Cerebellar nuclear complex (tissue), 1 donor: ENCODE measurements at regions not wholly inside any gene's neighbourhood (a gene's known extent, or its start where the extent isn't known, plus 50 kb on each side); places are given as distances from the start of the nearest gene placed in this dataset.
"Not testable (repeated sequence)": the region's sequence is repeated elsewhere in the genome, so short reads cannot be mapped to it uniquely, and the experiment has no call there.

Source experiments
- DNase-seq, 2 experiments: peaks; one replicate each; lab custom pipeline; 2025; lab: John Stamatoyannopoulos, UW

DNA sequence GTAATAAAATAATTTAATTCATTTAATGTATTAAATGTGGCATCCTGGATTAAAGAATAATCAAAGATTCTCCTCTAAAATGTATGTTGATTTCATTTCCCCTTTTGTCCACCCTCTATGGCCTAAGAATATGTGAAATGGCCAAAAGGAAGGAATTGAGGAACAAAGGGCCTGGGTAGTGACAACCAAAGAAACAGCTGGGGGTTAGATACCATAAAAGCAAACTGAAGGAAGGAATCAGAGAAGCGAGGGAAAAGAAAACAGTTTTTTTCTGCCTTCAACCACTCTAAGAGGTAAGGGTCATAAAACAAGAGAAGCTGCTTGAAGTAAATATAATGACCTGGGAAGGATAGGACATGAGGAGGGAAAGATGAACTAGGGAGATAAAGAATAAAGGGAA is 139.3 kb downstream of the FAM76B start:
- DNase-seq, result no peak

DNA sequence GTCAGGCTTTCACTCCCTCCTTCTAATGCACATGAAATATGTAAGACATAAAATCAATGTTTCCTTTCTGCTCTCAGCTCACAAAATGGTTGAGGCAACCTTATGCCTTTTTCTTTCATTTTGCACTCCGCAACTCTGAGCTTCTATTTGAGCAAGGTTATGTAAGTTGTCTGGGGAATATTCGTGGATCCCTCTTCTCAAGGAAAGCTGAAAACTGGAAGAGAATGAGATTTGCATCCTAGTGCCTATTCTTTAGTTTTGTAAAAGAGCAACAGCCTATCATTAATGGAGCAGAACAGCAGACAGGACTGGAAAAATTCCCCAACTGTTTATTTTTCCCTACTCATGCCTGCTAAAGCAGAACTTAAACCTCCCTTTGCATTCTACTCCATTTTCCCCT is 141.7 kb downstream of the FAM76B start:
- DNase-seq, result no peak

DNA sequence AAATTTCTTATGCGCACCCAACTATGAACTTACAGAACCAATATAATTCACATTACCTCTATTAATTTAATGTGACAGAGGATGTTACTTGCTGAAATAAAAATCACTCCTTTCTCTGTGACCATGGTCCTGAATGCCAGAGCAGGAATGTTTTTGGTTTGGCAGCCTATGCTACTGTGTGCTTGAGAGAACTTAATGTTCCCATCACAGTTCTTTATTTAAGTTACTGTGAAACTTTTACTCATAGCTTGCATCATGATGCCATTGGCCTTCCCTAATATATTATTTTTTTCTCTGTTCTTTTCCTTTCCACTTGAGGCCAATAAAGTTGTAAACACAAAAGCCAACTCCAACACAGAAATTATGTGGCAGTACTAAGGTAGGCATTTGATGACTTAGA is 142.2 kb downstream of the FAM76B start:
- no peak for DNase-seq

DNA sequence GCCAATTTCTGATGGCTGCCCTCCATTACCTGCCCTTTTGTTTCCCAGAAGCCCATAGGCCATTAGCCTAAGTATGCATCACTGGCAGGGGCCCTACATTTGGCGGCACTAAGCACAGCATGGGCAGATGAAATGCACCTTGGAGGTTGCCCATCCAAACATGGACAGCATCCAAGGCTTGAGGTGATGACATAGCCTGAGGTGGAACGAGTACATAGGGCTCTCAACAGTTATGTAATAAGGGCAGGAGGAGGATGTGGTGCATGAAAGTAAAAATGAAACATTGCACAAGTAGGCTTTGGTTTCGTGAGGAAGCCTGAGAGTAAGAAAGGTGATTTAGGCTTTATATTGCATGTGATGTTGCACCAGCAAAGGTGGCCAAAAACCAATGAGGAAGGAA is 148.1 kb downstream of the FAM76B start:
- no peak for DNase-seq

DNA sequence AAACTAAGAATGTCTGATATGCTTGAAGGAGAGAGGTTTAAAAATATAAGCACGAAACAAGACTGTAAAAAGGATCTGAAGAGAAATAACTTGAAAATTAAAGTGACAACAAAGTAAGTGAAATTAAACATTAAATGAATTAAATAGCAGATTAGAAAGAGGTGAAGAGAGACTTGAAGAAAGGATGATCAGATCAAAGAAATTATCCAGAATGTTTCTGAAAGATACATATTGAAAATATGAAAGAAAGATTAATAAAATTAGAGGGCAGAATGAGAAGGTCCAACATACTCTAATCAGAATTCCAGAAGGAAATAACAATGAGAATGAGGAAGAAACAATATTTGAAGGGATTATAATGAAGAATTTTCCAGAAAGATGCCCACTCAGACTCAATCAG is 151.1 kb downstream of the FAM76B start:
- DNase-seq, result no peak

DNA sequence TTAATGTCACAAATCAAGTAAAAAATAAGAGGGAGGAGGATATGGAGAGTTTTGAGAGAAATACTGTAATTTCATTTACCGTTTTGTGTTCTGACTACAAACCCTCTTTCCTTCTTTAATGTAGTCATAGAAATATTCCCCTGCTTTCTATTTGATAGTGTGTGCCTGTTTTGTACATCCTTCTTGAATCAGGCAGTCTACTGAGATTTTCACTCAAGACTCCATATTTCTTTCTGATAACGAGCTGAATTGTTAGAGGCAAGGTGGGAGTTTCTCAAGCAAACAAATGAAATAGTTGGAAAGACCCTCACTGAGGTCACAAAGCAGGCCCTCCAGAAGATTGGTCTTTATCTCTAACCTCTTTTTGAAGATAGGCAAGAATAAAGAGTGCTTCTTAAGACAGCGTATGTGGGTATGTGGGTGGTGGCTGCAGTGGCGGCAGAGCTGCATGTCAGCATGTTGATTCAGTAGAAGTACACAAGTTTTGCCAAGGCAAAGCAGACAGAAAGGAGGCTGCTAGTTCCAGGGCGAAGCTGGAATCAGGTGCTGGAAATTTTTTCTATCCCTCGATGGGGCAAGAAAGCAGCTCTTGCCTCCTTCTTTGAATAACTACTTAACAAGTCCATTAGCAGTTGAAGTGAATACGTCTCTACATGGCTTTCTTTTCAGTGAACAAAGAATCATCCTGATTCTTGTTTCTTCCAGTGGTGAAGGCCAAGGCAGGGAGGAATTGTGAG is 164.2 kb downstream of the FAM76B start:
- no peak for DNase-seq

DNA sequence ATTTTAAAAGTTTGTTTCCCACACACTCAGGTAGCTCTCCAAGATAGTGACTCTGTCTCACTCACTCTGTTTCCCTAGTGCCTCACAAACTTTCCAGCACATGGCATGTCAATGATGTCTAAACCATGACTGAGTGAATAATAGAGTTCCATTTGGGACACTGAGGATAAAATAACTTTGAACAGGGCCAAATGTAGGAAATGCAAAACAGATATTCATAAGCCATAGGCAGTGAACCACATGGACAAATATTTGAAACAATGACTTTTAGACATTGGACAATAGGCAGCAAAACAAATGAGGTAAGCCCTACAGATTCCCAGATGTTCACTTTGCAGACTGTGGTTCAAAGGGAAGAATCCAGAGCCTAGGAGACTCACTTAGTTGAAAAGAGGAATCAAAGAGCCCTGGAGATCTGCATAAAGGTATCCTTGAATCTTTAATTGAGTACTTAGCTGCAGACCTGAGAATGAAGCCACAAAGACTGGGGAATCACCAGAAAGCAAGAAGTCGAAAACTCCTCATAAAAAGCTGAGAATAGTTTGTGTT is 173.3 kb downstream of the FAM76B start:
- no peak for DNase-seq

DNA sequence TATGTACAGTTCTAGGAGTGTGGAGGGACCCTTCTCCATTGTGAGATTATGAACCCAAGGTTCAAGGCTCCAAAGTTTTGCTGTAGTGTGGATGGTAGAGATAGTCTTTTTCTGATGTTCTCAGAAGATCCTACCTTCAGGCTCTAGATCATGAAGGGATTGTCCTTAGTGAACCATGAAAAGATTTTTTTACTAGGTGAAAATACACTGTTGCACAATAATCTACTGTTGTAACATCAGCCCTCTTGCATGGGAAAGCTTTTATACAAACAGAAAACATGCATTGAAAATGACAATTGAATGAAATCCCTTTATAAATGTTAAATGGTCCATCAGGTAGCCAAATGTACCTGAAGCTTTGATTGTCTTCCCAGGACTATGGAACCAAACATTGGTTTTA is 177.8 kb downstream of the FAM76B start:
- no peak for DNase-seq

DNA sequence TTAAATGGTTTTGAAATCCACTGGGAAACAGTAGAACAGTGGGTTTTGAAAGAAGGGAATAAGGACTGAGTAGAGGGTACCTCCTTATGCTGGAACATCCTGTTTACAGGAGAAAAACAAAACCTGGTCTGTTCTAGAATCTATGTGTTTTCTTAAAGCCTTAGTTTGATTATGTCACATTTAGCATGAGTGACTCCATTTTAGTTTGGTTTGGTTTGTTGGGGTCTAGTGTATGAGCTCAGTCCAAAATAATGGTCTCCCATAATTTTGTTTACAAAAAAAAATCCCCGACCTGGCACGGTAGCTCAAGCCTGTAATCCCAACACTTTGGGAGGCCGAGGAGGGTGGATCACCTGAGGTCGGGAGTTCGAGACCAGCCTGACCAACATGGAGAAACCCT is 179.4 kb downstream of the FAM76B start:
- DNase-seq, result not testable (repeated sequence)

DNA sequence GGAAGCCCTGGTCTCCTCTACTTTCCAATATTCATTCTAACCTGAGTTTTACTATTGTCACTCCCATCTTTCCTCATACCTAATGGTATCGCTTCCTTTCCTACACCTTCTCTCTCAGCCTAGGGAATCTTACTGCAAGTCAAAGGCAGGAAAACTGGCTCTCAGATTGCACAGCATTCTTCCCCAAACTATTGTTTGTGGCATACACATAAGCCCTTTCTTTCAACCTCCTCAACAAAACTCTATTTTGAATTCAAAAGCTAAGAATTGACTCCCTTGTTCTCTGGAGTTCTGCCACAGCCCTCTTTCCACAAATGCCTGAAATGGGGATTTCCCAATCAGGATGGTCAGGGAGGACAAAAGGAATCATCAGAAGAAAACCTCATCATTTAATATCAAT is 181.5 kb downstream of the FAM76B start:
- DNase-seq, result no peak

DNA sequence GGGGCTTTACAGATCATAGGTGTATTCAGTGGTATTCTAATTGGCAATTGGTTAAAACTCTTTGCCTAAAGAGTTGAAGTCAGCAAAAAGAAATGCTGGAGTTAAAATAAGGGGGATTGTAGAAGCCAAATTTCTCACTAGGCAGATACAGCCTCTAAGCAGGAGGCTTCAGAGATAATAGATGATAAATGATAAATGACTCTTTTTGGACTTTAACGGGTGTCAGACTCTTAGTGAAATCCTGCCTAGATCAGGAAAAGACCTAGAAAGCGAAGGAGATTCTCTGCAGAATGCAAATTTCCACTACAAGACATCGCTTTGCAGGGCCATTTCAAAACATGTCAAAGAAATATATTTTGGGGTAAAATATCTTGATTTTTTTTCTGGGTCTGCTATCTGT is 182.8 kb downstream of the FAM76B start:
- DNase-seq, result no peak

DNA sequence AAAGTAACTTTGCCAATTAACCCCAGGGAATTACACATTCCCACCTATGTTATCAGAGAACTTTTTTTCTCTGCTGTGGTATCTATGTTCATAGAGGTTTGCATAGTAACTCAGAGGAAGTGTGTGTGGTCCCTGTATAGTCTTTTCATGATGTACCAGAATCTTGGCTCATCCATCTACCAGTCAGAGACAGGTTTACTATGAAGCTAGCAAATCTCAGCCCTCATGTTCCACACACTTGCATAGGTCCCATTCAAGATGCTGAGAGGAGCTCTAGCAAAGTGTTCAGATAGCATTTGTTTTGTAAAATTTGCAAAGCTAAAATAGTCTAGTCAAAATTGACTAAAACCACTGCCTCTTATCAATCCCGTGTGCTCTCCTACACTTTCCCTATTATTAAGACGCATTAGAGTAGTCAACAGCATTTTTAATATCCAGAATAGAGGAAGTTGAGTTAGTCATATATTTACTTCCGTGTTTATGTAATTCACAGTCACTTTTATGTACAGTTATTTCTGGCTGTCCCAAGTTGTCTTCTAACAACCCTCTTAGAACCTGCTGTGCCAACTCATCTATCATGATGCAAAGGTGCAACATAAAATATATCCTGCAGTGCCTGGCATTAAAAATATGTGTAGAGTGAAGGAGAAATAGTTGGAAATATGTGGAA is 184.2 kb downstream of the FAM76B start:
- DNase-seq, result no peak

DNA sequence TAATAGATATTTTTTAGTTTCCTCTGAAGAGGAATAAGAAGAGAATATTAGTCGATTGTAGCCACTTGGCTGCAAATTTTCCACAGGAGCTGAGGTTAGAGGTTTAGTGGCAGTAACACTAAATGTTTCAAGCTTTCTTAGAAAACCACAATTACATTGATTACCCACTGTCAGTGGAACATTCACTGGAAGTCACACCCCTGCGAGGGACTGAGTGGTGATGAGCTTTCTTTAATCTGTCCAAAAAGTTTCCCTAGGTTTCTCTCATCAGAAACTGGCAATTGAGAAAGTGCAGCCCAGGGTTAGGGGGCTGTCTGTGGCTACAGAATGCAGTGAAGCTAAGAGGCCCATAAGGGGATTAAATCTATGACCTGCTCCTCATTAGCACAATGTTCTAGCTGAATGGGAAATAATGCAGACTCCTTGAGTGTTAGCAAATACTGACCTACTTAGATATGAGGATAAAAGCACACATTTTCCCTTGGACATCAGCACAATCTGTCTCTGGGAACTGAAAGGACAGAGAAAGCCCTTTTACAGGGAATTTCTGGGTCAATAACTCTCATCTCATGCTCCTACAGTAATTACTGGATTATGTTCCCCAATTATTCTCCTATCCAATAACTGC is 189.5 kb downstream of the FAM76B start:
- no peak for DNase-seq

DNA sequence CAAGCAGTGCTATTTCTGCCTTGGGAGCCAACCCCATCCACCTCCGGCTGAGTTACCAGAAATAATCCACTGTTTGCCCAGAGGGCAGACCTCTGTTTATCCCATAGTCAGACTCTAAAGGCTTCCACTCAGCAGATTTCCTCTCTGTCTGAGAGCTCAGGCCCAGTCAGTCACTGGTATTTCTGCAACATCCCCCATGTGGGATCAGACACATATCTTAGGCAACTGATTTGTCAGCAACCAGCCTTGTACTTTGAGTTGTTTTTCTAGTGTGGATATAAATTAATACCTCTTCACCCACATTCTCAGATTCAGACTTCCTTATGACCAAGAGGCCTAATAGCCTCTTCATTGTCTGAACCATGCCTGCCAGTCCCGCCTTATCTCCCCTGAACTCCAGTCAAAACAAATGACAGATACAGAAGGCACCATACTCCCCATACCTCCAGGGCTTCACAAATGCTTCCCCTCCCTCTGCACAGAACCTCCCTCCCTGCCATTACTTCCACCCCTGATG is 193.6 kb downstream of the FAM76B start:
- no peak for DNase-seq

DNA sequence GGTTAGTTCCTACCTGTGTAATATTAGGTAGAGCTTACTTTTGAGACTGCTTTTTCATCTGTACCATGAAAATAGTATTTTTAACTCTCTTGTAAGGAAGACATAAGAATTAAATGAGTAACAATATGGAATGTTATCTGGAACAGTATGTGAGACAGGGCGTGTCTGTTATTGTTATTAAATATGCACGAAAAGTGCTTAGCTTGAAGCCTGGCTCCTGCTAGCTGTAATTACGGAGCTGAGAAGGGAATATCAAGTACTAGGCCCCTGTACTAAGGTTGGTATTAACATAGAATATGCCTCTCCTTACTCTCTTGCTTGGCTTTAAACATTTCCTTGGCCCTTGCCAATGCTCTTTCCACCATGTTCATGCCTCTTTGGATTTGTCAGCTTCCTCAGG is 194.0 kb downstream of the FAM76B start:
- no peak for DNase-seq

DNA sequence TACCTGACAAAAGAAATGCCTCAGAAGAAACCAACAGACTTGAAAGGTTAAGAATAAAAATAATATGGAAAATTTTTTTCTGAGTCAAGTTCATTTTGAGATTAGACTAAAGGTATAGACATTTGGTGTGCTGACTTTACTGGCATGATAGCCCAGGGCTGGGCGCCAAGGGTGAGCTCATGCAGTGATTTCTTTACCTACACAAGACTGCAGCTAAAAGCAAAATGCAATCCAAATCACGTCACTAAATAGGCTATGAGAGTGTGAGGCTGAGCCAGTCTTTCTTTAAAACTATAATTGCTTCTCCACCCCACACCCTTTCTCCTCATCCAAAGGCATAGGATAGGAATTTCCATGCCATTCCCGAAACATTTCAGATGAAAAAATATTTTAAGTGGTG is 196.5 kb downstream of the FAM76B start:
- no peak for DNase-seq

DNA sequence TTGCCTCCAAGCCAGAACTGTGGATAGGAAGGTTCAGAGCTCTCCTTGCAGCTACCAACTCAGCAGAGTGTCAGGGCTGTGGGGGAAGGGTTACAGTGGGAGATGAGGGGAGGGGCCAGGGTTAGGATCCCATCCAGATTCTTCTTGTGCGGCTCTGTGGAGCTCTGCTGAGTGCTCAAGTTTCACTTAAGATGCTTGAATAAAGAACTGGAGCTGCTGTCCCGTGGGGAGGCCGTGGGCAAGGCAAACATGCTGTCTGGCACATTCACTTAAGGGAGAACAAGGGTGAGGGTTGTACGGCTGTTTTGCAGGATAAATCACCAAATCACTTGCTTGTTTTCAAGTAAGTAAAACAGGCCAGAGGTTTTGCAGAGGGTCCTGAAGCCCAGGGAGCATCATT is 197.1 kb downstream of the FAM76B start:
- DNase-seq, result no peak

DNA sequence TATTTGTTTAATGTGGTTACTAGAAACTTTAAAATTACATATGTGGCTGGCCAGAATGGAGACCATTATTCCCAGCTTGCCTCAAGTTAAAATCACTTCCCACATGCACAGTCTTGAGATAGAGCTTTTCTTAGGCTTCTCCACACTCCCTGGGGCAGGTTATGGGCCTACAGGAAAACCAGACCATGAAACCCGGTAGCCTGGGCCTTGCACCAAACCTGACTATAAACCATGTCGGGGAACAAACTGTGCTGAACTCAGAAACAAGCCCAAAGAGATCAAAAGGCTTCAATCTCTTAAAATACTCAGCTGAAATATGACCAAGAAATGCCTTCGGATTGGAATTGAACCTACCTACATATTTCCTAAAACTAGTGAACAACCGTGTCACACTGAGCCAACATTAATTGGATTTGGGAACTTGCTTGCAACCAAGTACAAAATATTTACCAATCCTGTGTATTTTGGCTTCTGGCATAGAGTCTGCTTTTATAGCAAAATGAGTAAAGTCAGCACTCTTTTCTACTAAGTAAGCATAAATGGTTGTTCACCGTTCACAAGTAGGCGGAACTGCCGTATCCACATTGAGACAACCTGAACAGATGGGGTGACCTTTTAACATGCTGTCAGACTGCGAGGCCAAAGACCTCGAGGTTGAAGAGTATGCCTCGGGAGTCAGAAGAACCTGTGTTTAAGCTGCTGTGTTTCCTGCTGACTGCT is 199.5 kb downstream of the FAM76B start:
- DNase-seq, result no peak

DNA sequence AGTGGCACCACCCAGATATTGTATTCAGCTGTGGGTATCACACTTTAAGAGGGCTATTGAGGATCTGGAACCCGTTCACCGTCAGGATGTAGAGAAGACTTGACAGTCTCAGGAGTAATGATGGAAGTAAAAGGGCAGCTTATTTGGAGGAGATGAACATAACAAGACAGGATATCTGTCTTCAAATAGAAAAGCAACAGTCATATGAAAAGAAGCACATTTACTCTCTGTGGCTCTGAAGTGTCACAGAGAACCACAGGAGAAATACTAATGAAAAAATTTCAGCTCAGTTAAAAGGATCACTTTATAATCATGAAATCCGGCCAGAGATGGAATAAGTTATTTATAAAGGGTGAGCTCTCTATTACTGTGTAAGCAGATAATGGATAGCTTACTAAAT is 200.8 kb downstream of the FAM76B start:
- DNase-seq, result no peak

DNA sequence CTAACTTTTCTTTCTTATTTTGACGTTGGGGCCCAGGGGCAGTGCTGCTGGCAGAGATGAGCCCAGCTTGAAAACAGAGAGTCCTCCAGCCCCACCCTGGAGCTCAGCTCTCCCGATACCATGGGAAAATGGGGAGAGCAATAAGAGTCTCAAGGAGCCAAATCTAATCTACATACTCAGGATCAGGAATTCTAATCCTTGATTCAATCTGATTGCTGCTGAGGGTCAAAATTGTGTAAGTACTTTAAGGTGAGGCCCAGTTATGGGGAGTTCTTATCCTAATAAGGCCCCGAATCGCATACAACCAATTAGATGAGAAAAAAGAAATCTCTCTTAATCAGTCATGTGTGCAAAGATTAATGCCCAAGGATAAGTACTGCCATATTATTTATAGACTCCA is 202.9 kb downstream of the FAM76B start:
- no peak for DNase-seq

DNA sequence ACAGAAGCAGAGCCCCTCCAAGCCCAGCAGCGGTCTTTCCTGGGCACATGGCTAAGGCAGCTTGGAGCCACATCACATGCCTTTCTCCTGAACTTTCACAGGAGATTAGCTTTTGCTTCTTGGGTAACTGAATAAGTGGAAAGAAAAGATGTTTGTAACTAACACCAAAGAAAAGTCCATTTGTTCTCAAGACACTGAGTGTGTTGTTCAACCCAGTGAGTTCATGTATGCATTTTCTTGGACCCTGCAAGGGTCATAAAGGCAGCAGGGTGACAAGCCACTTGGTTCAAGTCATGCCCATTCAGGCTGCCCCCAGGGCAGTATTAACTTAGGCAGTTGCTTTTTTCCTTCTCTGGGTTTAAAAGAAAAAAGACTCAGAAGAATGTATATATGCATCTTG is 203.4 kb downstream of the FAM76B start:
- DNase-seq, result no peak

DNA sequence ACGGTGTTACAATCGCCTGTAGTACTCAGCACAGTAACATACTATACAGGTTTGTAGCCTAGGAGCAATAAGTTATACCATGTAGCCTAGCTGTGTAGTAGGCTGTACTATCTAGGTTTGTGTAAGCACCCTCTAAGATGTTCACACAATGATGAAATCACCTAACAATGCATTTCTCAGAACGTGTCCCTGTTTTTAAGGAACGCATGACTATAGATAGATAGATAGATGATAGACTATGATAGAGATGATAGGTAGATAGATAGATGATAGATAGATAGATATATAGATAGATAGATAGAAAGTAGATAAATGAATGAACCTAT is 203.9 kb downstream of the FAM76B start:
- no peak for DNase-seq
